Tibial artery (tissue), 4 donors: ENCODE measurements at regions not wholly inside any gene's neighbourhood (a gene's known extent, or its start where the extent isn't known, plus 50 kb on each side); places are given as distances from the start of the nearest gene placed in this dataset.

Experiments
- DNase-seq, 2 donors: peaks; one replicate each; pipeline ENCODE4 v3.0.0-alpha.2; 2019
- H3K27ac ChIP-seq, 2 donors: fragments of 200-600 bp; sonication (generic) in 1 of 2; 1 replicate in 1 of 2; 2 replicates in 1 of 2; pipeline ENCODE4 v1.5.1; 2018 to 2019; ENCODE audit warnings: mild to moderate bottlenecking in 1 of 2
- H3K27me3 ChIP-seq, 2 donors: fragments of 200-600 bp; sonication (generic) in 1 of 2; one replicate each; pipeline versions ENCODE4 v1.5.1 to v1.6.0; 2016 to 2019
- H3K36me3 ChIP-seq, 3 donors: fragments of 200-600 bp; sonication (generic) in 2 of 3; one replicate each; pipeline ENCODE4 v1.5.1; 2016 to 2019; ENCODE audit warnings: mild to moderate bottlenecking in 2 of 3
- H3K4me1 ChIP-seq, 4 donors: fragments of 200-600 bp; sonication (generic) in 2 of 4; 1 replicate in 3 of 4; 2 replicates in 1 of 4; pipeline ENCODE4 v1.5.1; 2016 to 2019
- H3K4me3 ChIP-seq, 2 donors: fragments of 200-600 bp; sonication (generic) in 1 of 2; 1 replicate in 1 of 2; 2 replicates in 1 of 2; pipeline ENCODE4 v1.5.1; 2018 to 2019; ENCODE audit warnings: mild to moderate bottlenecking in 2 of 2
- H3K9me3 ChIP-seq, 3 donors: fragments of 200-600 bp; sonication (generic) in 1 of 3; one replicate each; pipeline ENCODE4 v1.5.1; 2016 to 2019
- intact Hi-C: fragments of 100-400 bp; cut with DNase I; formaldehyde crosslinking; loops from one replicate; pipeline ENCODE4 v1.15.0; 2023; ENCODE audit warnings: low total_unique reads
- TF ChIP-seq, protein P1 (sequence below), 2 experiments: fragments of 200-600 bp in 1 of 2; fragments of 450-650 bp in 1 of 2; IDR thresholded peaks; one replicate each; pipeline ENCODE4 v1.5.1; 2017 to 2019; ENCODE audit warnings: antibody characterized with exemption in 2 of 2, mild to moderate bottlenecking in 1 of 2, moderate library complexity in 1 of 2

DNA sequence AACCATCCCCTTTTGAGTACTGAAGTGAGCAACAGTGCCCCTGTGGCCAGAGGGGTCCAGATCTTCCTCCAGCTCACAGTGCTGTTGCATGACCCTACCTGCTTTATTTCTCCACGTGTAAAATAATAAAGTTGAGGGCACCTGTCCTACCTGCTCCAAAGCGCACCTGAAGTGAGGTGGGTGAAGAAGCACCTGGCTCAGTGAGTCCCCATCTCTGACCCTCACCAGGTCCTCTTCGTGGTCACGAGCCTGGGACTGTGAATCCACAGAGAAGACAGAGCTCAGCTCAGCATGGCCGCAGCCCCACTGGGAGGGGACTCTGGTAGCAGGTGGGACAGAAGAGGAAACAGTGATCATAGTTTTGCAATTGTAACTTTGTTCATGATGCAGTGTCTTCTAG, 976.7 kb upstream of the TMEM132C start:
- no peak for DNase-seq
- Histone ChIP-seq H3K27me3 (no peaks in the 10 kb centered on the region), H3K36me3 (no peaks in the 10 kb centered on the region), H3K4me1 (no peaks in the 10 kb centered on the region), H3K4me3 (no peak overlapping the region), H3K9me3 (no peaks in the 10 kb centered on the region), H3K27ac (no peak overlapping the region)
- intact Hi-C loops, result no loop called here
- TF ChIP-seq, protein P1, sequence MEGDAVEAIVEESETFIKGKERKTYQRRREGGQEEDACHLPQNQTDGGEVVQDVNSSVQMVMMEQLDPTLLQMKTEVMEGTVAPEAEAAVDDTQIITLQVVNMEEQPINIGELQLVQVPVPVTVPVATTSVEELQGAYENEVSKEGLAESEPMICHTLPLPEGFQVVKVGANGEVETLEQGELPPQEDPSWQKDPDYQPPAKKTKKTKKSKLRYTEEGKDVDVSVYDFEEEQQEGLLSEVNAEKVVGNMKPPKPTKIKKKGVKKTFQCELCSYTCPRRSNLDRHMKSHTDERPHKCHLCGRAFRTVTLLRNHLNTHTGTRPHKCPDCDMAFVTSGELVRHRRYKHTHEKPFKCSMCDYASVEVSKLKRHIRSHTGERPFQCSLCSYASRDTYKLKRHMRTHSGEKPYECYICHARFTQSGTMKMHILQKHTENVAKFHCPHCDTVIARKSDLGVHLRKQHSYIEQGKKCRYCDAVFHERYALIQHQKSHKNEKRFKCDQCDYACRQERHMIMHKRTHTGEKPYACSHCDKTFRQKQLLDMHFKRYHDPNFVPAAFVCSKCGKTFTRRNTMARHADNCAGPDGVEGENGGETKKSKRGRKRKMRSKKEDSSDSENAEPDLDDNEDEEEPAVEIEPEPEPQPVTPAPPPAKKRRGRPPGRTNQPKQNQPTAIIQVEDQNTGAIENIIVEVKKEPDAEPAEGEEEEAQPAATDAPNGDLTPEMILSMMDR (IDR thresholded peaks at IDR 0.05), result no peak

DNA sequence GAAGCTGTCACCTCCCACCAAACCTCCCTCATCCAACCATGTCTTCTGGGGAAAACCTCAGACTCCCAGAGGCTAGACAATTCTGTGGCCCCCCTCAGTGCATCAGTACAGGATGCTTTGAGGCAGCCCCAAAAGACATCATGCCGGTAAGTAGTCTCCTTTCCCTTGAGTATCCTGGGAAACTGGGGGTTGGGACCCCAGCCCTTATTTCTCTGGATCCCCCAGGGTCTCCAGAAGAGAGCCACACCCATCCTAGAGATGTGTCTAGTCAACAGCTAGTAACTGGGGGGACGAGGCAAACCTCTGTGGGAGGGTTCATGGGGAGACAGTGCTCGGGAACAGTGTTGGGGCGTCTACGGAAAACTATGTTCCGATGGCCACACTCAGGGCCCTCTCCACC, 974.2 kb upstream of the TMEM132C start:
- TF ChIP-seq, protein P1 (IDR thresholded peaks at IDR 0.05), result no peak
- DNase-seq, result no peak
- no peak overlapping the region for H3K27ac ChIP-seq
- no peaks in the 10 kb centered on the region for H3K9me3 ChIP-seq
- no peaks in the 10 kb centered on the region for H3K27me3 ChIP-seq
- no peaks in the 10 kb centered on the region for H3K4me1 ChIP-seq
- intact Hi-C loops, result no loop called here
- H3K36me3 ChIP-seq, result no peaks in the 10 kb centered on the region
- no peak overlapping the region for H3K4me3 ChIP-seq

DNA sequence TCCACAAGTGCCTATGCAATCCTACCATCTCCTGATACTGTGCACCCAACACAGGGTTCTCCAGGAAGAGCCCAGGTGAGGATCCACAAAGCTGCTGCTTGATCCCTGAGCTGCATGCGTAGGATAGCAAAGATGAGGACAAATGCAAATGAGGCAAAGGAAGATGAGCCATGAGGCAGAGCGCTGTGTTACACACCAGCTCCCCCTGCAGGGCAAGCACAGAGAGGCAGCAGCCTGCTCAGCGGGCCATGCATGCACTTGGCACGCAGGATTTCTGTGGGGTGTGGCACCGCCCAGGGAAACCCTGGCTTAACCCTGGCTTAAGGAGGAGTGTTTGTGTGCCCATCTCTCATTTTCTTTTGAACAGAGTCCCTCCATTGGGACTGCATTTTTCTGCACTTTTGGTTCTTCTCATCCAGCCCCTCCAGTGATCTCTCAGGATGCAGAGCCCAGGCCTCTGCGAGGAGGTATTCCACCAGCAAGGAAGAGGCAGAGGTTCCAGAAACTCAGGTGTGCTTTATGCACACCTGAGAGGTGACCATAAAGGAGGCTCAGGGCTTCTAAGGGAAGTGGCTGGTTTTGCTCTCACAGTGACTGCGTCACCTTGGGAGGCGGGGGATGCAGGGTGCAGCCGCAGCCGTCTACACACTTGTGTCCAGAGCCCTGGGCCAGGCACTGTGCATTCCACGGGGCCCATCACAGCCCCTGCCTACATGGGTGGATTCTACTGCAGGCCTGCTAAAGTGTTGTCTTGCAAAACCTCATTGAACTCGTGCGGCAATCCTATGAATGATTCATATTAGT, 973.3 kb upstream of the TMEM132C start:
- Histone ChIP-seq H3K27ac (no peak overlapping the region), H3K9me3 (no peaks in the 10 kb centered on the region), H3K4me1 (no peaks in the 10 kb centered on the region), H3K27me3 (no peaks in the 10 kb centered on the region), H3K4me3 (no peak overlapping the region), H3K36me3 (no peaks in the 10 kb centered on the region)
- TF ChIP-seq, protein P1 (IDR thresholded peaks at IDR 0.05), result peak; percentile 30 to 36
- intact Hi-C loops, result no loop called here
- DNase-seq, result peak in 1 of 2 donors; percentile 41

DNA sequence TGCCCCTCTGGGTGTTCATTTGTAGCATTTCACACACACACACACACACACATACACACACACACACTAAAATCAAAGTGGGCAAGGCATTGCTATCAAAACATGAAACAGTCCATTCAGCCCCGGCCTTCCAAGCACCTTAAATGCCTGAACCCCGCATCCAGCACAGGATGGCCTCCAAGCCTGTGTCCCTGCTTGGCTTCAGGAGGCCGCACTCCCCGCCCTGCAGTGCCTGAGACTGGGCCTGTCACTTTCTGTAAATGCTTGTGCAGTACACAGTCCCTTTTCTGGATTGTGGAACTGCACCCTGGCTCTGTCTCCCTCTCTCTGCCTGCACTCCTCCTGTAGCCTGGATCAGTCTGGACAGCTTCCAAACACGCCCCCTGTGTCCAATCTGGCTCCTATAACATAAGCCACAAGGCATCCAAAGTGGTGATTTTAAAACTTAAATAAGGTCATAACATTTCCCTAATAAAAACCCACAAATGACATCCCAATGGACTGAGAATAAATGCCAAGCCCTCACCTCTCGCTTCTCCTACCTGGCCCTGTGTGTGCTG, 972.2 kb upstream of the TMEM132C start:
- H3K27ac ChIP-seq, result no peak overlapping the region
- intact Hi-C loops, result no loop called here
- H3K4me3 ChIP-seq, result no peak overlapping the region
- H3K9me3 ChIP-seq, result no peaks in the 10 kb centered on the region
- H3K27me3 ChIP-seq, result no peaks in the 10 kb centered on the region
- no peaks in the 10 kb centered on the region for H3K4me1 ChIP-seq
- H3K36me3 ChIP-seq, result no peaks in the 10 kb centered on the region
- no peak for DNase-seq
- TF ChIP-seq, protein P1 (IDR thresholded peaks at IDR 0.05), result no peak

DNA sequence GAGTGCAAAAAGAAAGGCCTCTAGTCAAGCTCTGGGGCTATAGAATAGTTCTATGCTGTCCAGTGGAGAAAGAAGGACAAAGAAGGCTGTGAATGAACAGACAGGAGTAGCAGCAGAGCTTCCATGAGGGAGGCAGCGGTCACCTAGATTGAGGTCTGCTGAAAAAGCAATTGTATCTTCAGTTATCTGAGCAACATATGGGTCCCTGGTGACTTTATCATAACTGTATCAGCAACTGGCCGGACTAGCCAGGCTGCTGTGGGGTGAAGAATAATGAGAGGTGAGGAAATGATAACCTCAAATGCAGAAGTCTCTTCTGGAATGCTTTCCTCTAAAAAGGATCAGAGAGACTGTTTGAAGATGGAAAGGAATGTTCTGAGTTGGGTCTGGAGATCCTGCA, 971.3 kb upstream of the TMEM132C start:
- no peak for DNase-seq
- Histone ChIP-seq H3K27ac (no peak overlapping the region), H3K9me3 (no peaks in the 10 kb centered on the region), H3K27me3 (no peaks in the 10 kb centered on the region), H3K36me3 (no peaks in the 10 kb centered on the region), H3K4me1 (no peaks in the 10 kb centered on the region), H3K4me3 (no peak overlapping the region)
- TF ChIP-seq, protein P1 (IDR thresholded peaks at IDR 0.05), result no peak
- intact Hi-C loops, result no loop called here
